Vagina (tissue), 2 donors: ENCODE measurements at regions not wholly inside any gene's neighbourhood (a gene's known extent, or its start where the extent isn't known, plus 50 kb on each side); places are given as distances from the start of the nearest gene placed in this dataset.
"Not testable (repeated sequence)": the region's sequence is repeated elsewhere in the genome, so short reads cannot be mapped to it uniquely, and the experiment has no call there.

Source experiments
- DNase-seq, 2 donors: peaks; one replicate each; pipeline ENCODE4 v3.0.0-alpha.2; 2017; ENCODE audit errors: extremely low spot score in 2 of 2
- H3K27ac ChIP-seq: fragments of 200-600 bp; sonication (generic); one replicate; pipeline ENCODE4 v1.5.1; 2019
- H3K27me3 ChIP-seq: fragments of 200-600 bp; sonication (generic); one replicate; pipeline ENCODE4 v1.5.1; 2019
- H3K36me3 ChIP-seq, 2 donors: fragments of 200-600 bp; sonication (generic); one replicate each; pipeline ENCODE4 v1.5.1; 2017 to 2019
- H3K4me1 ChIP-seq: fragments of 200-600 bp; sonication (generic); one replicate; pipeline ENCODE4 v1.5.1; 2019
- H3K4me3 ChIP-seq, 2 donors: fragments of 200-600 bp; sonication (generic); 1 replicate in 1 of 2; 2 replicates in 1 of 2; pipeline ENCODE4 v1.5.1; 2016 to 2019
- H3K9me3 ChIP-seq: fragments of 200-600 bp; sonication (generic); one replicate; pipeline ENCODE4 v1.5.1; 2019
- POLR2A ChIP-seq, 2 donors: fragments of 450-650 bp; IDR thresholded peaks; one replicate each; pipeline ENCODE4 v1.6.1; 2017; ENCODE audit warnings: antibody characterized with exemption in 2 of 2, mild to moderate bottlenecking in 2 of 2, moderate library complexity in 2 of 2
- POLR2AphosphoS5 ChIP-seq, 2 donors: sonication (generic); formaldehyde crosslinking; IDR thresholded peaks; one replicate each; pipeline ENCODE4 v1.9.0; 2017; ENCODE audit warnings: antibody characterized with exemption in 2 of 2, mild to moderate bottlenecking in 2 of 2, low read depth in 1 of 2; ENCODE audit not compliant: insufficient read depth in 1 of 2
- intact Hi-C: fragments of 100-400 bp; cut with DNase I; formaldehyde crosslinking; loops from one replicate; pipeline ENCODE4 v1.15.1; 2023
- TF ChIP-seq, protein P1 (sequence below), 3 experiments: fragments of 450-650 bp in 2 of 3; fragments of 200-600 bp in 1 of 3; sonication (generic) in 1 of 3; IDR thresholded peaks; one replicate each; pipeline ENCODE4 v1.5.1; 2017 to 2019; ENCODE audit warnings: antibody characterized with exemption in 3 of 3, mild to moderate bottlenecking in 2 of 3, moderate library complexity in 2 of 3

DNA sequence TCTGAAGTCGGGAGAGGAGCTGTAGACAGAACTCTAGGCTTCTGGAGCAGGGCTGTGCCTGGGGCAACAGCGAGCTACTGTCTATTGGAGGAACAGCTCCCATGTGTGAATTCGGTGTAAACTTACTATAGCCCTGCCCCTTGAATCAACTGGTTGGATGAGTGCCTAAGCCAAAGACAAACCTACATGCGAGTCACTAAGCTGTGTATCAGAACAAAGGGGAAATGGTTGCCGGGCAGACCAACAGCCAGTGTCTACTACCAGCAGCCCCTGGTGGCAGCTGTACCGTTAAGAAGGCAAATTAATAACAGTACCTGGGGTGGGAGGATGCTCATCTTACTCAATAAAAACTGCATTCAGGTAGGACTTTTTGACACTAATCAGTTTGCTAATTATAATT lies 343.6 kb downstream of the ACTR3B start:
- H3K27ac ChIP-seq = no peak overlapping the region
- intact Hi-C loops = no loop called here
- no peak overlapping the region for H3K4me3 ChIP-seq
- TF ChIP-seq, protein P1, sequence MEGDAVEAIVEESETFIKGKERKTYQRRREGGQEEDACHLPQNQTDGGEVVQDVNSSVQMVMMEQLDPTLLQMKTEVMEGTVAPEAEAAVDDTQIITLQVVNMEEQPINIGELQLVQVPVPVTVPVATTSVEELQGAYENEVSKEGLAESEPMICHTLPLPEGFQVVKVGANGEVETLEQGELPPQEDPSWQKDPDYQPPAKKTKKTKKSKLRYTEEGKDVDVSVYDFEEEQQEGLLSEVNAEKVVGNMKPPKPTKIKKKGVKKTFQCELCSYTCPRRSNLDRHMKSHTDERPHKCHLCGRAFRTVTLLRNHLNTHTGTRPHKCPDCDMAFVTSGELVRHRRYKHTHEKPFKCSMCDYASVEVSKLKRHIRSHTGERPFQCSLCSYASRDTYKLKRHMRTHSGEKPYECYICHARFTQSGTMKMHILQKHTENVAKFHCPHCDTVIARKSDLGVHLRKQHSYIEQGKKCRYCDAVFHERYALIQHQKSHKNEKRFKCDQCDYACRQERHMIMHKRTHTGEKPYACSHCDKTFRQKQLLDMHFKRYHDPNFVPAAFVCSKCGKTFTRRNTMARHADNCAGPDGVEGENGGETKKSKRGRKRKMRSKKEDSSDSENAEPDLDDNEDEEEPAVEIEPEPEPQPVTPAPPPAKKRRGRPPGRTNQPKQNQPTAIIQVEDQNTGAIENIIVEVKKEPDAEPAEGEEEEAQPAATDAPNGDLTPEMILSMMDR (IDR thresholded peaks at IDR 0.05) = no peak
- TF ChIP-seq POLR2A (IDR thresholded peaks at IDR 0.05) (no peak), POLR2AphosphoS5 (IDR thresholded peaks at IDR 0.05; ENCODE audit: insufficient read depth in 1 of 2, low read depth in 1 of 2) (no peak)
- H3K27me3 ChIP-seq = no peaks in the 10 kb centered on the region
- H3K36me3 ChIP-seq = no peaks in the 10 kb centered on the region
- DNase-seq = no peak
- H3K4me1 ChIP-seq = no peaks in the 10 kb centered on the region
- no peaks in the 10 kb centered on the region for H3K9me3 ChIP-seq

DNA sequence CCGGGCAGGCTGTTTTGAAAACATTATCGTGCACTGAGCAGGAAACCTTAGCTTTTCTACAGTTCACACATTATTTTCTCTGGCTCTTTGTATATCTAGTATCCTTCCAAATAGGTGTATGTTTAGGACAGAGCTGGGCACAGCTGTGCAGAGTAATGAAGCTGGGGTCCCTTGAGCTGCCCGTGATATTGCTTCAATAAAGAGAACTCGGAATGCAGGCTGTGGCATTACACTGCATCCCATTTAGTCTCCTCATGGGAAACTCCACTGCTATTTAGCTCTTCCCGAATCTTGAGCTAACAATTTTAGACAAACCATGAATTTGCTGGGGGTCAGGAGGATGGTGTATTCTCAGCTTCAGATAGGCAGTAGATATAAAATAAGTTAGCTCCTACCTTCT lies 348.3 kb downstream of the ACTR3B start:
- DNase-seq = no peak
- Histone ChIP-seq H3K27me3 (no peaks in the 10 kb centered on the region), H3K27ac (no peak overlapping the region), H3K4me1 (no peaks in the 10 kb centered on the region), H3K36me3 (no peaks in the 10 kb centered on the region), H3K9me3 (no peaks in the 10 kb centered on the region), H3K4me3 (no peak overlapping the region)
- TF ChIP-seq POLR2AphosphoS5 (IDR thresholded peaks at IDR 0.05; ENCODE audit: insufficient read depth in 1 of 2, low read depth in 1 of 2) (no peak), POLR2A (IDR thresholded peaks at IDR 0.05) (no peak)
- TF ChIP-seq, protein P1 (IDR thresholded peaks at IDR 0.05) = no peak
- intact Hi-C loops = no loop called here

DNA sequence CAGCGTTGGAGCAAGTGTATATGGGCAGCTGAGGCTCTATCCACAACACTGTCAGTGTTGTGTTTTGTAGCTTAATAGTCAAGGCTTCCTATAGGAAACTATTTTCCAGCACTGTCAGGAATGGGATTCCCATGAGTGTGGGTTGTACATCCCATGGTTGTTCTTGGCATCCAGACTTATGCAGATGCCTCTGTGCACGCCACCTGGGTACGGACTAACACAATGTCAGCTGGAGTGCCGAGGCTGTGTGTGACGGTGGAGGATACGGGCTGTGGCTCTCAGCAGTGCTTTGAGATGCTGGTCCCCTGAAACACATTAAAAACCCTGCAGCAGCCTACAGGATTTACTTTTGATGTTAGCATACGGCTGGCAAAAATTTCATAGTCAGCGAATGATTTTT lies 350.0 kb downstream of the ACTR3B start:
- Histone ChIP-seq H3K27ac (no peak overlapping the region), H3K27me3 (no peaks in the 10 kb centered on the region), H3K36me3 (no peaks in the 10 kb centered on the region), H3K4me1 (no peaks in the 10 kb centered on the region), H3K4me3 (no peak overlapping the region), H3K9me3 (no peaks in the 10 kb centered on the region)
- intact Hi-C loops = no loop called here
- no peak for TF ChIP-seq POLR2AphosphoS5 (IDR thresholded peaks at IDR 0.05; ENCODE audit: insufficient read depth in 1 of 2, low read depth in 1 of 2)
- TF ChIP-seq, protein P1 (IDR thresholded peaks at IDR 0.05) = no peak
- no peak for TF ChIP-seq POLR2A (IDR thresholded peaks at IDR 0.05)
- no peak for DNase-seq

DNA sequence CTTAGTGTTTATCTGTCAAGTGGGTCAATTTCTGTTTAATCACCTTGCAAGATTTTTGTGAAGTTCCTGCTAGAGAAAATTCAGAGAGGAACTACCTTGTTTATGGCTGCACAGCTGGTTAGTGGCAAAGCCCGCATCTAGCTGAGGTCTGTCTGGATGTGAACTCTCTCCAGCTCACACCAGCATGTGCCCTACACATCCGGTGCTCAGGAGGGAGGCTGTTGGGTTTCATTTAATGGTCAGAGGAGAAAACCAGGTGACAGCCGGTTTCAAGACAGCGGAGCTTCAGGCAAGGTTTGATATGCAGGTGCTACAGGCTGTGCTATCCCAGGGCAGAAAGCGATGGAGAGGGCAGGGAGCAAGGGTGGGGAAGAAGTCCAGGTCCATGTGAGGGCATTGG lies 351.1 kb downstream of the ACTR3B start:
- no peaks in the 10 kb centered on the region for H3K9me3 ChIP-seq
- H3K27ac ChIP-seq = no peak overlapping the region
- intact Hi-C loops = no loop called here
- DNase-seq = no peak
- TF ChIP-seq POLR2AphosphoS5 (IDR thresholded peaks at IDR 0.05; ENCODE audit: insufficient read depth in 1 of 2, low read depth in 1 of 2) (no peak), POLR2A (IDR thresholded peaks at IDR 0.05) (no peak)
- TF ChIP-seq, protein P1 (IDR thresholded peaks at IDR 0.05) = no peak
- no peaks in the 10 kb centered on the region for H3K4me1 ChIP-seq
- H3K4me3 ChIP-seq = no peak overlapping the region
- no peaks in the 10 kb centered on the region for H3K36me3 ChIP-seq
- no peaks in the 10 kb centered on the region for H3K27me3 ChIP-seq

DNA sequence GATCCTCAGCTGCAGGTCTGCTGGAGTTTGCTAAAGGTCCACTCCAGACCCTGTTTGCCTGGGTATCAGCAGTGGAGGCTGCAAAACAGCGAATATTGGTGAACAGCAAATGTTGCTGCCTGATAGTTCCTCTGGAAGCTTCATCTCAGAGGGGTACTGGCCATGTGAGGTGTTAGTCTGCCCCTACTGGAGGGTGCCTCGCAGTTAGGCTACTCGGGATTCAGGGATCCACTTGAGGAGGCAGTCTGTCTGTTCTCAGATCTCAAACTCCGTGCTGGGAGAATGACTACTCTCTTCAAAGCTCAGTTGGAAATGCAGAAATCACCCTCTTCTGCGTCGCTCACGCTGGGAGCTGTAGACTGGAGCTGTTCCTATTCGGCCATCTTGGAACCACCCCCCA lies 362.7 kb downstream of the ACTR3B start:
- intact Hi-C loops = not testable (repeated sequence)

DNA sequence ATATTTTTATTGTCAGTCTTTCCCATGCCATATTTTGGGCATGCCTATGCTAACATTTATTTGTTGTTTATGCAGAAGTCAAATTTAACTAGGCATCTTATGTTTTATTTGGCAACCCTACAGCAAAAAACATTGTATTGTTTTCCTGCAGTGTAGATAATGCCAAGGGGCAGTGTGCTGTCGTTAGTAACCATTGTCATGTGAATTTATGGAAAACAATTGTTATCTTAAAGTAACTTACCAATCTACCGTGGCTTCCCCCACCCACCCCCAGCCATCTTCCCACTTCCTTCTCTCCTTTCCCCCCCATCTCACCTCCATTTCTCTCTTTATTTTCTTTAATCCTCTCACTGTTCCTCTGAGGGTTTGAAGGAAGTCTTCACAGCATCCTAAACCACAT lies 370.5 kb downstream of the ACTR3B start:
- TF ChIP-seq POLR2AphosphoS5 (IDR thresholded peaks at IDR 0.05; ENCODE audit: insufficient read depth in 1 of 2, low read depth in 1 of 2) = no peak
- TF ChIP-seq POLR2A (IDR thresholded peaks at IDR 0.05) = no peak
- TF ChIP-seq, protein P1 (IDR thresholded peaks at IDR 0.05) = no peak
- Histone ChIP-seq H3K9me3 (no peaks in the 10 kb centered on the region), H3K36me3 (no peaks in the 10 kb centered on the region), H3K27me3 (no peaks in the 10 kb centered on the region), H3K4me1 (no peaks in the 10 kb centered on the region), H3K27ac (no peak overlapping the region), H3K4me3 (no peak overlapping the region)
- intact Hi-C loops = no loop called here
- DNase-seq = no peak

More for the DNA sequence above, 362.7 kb downstream of the ACTR3B start:
- H3K36me3 ChIP-seq, H3K4me1 ChIP-seq, H3K27me3 ChIP-seq, H3K9me3 ChIP-seq, H3K27ac ChIP-seq, H3K4me3 ChIP-seq, DNase-seq: not testable (repeated sequence)
